NCI-H2227 (cell line): ENCODE measurements at regions not wholly inside any gene's neighbourhood (a gene's known extent, or its start where the extent isn't known, plus 50 kb on each side); places are given as distances from the start of the nearest gene placed in this dataset.

ENCODE experiments used
- DNase-seq: peaks from one replicate; lab custom pipeline; 2025; ENCODE audit not compliant: unreplicated experiment; lab: John Stamatoyannopoulos, UW

DNA sequence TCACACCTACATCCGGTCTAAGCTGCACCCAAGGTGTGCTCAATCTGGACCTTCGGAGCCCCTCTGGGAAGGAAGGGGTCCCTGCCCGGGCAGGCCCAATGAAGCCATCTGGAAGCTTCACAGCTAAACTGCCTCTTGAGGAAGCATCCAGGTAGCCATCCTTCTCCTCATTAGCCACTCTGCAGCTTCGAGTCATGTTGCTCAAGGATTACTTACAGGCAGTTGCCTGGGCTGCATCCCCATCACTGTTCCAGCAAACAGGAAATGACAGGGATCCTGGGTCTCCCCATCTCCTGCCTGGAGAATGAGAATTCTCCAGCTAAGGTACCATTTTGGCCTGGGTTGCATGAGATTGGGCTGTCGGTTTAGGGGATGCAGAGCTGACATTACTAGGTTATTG lies 91.7 kb downstream of the ERMARD start:
- no peak for DNase-seq

DNA sequence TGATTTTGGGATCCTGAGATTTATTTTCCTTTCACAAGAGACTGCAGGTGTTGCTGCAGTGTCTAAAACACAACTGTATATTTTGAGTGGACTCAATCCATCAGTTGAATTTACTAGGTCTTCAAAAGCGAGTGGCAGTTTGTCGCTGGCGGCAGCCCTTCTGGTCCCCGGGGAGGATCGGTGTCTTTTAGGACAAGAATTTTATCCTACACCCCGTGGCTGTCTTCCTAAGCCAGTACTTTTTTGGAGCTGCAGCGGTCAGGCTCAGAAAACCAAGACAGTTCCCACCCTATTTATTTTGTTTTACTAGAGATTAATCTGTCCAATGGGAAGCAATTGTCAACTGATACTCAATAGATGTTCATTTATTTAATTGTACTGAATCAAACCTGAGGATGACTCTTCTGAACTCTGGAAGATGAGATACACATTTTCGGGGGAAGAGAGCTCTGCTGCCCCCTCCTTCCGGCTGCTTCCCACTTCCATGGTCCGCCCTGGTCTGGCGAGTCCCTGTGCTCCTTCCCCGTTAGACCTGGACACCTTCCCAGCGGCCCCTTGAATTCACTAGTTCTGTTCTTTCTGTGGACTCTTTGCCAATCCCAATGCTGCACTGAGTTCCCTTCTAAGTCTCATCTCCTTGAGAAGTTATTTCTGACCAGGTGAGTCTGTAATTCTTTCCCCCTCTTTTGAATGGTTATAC lies 90.6 kb downstream of the ERMARD start:
- DNase-seq = no peak

DNA sequence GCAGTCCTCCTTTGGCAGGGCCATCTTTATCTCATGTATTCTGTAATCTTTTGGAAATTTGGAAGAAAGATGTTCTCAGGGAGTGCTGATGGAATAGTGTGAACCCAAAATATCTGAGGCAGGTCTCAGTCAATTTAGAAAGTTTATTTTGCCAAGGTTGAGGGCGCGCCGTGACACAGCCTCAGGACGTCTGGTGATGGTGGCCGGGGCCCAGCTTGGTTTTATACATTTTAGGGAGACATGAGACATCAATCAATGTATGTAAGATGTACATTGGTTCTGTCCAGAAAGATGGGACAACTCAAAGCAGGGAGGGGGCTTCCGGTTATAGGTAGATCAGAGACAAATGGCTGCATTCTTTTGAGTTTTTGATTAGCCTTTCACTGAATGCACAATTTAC lies 89.8 kb downstream of the ERMARD start:
- DNase-seq = no peak

DNA sequence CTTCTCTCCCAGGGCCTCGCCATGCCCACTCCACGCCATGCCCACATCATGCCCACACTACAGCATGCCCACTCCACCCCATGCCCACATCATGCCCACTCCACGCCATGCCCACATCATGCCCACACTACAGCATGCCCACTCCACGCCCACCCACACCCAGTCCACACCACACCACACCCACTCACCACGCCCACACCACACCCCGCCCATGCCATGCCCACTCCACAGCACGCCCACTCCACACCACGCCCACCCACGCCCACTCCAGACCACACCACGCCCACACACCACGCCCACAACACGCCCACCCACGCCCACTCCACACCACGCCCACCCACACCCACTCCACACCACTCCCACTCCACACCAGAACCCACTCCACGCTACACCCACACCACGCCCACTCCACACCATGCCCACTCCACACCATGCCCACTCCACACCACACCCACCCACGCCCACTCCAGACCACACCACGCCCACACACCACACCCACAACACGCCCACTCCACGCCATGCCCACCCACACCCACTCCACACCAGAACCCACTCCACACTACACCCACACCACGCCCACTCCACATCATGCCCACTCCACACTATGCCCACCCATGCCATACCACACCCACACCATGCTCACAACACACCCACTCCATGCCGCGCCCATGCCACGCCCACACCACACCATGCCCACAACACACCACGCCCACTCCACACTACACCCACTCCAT lies 88.6 kb downstream of the ERMARD start:
- DNase-seq = no peak

DNA sequence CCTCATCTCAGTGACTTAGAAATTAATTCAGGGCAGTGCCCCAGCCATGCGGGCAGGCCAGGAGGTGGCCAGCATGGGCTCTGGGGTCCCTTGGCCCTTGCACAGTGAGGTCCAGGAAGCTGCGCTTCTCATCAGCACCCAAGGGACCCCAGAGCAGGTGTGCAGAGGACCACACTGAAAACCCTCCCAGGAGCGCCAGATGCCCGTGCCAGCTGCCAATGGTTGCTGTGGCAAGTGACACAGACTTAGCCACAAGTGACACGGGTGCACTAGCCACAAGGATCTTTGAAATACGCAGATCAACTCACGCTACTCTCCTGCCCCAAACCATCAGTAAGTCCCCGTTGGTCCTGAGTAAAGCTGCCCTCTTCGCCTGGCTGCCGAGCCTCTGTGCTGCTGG lies 88.1 kb downstream of the ERMARD start:
- DNase-seq = no peak

DNA sequence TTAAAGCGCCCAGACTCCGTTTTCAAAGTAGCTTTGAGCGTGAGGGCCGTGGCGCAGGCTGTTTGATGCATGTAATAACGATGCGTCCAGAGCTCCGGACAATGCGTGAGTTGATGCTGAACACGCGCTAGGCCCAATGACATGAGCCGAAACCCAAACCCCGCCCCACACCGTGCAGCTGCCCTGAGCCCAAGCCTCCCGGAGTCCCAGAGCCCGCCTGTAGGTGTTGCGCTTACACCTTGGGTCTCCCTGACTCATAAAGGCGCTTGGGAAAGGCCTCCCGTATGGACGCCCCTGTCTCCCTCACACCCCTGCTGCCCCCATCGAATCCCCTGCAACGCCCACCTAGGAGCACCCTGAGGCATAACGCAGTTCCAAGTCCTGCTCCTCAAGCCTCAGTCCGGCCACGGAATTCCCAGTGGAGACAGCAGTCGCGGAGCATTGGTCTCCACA lies 87.6 kb downstream of the ERMARD start:
- no peak for DNase-seq

DNA sequence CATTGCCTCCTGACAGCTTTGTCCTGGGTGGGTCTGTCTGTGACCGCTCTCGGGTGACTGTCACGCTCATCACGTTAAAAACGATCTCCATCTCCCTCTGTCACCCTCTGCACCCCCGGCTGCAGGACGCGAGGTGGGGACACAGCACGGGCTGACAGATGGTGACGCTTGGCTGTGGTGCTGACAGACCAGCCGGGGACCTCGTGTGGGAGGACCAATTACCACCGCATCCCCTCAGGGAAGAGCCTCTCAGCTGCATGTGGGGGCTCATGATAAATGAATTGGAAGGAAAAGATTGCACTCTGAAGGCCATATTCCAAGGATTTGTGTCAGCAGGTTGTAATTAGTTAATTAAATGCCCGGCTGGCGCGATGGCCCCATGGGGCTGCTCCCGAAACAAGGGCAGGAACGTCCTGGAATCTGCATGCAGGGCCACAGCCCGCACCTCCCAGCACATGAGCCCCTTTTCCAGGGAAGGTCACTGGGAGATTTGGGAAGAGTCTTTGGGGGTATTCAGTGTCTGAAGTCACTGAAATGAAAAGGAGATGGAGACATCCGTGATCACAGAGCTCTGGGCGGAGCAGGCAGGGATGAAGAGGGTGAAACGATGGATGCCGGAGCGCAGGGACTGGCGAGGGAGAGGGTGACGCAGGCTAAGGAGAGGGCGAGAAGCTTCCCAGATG lies 87.1 kb downstream of the ERMARD start:
- DNase-seq = no peak

DNA sequence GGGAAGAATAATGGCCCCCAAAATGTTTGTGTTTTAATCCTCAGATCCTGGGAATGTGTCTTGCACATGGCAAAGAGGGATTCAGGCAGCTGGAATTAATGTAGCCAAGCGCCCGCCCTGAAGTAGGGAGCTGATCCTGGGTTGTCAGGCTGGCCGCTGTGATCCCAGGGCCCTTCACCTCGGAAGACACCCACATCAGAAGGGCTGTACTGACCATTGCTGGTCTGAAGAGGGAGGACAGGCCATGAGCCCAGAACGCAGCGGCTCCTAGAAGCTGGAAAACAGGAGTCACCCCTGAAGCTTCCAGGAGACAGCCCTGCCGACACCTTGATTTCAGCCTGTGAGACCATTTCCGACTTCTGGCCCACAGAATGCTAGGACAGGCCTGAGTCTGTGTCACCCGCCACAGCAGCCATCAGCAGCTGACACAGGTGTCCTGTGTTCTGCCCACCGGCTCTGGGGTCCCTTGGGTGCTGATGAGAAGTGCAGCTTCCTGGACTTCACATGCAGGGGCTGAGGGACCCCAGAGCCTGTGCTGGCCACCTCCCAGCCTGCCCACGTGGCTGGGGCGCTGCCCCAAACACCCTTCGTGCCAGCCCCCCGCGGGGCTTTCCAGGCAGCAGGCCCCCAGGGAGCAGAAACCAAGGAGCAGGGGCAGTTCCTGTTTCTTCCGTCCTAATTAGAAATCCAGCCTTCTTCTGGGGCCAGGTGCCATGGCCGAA lies 86.3 kb downstream of the ERMARD start:
- no peak for DNase-seq

DNA sequence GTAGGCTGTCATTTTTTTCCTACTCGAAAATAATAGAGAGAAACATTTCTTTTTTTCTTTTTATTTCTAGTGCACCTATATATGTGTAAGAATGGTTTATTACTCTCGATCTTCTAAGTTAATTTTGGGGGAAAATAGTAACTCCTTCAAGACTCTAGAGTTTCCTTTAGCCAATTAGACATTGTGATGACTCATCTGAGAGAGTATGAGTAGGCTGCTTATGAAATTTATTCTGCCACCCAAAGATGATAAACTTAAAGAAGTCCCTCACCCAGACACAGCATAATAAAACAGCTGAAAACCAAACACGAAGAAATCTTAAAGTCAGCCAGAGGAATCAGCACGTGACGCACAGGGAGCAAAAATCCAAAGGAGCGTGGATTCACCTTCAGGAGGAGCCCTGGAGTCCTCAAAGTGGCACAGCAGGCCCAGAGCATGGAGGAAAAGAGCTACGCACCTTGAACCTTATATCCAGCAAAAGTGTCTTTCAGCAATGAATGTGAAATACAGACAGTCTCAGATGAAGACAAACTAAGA lies 81.9 kb downstream of the ERMARD start:
- DNase-seq = no peak

DNA sequence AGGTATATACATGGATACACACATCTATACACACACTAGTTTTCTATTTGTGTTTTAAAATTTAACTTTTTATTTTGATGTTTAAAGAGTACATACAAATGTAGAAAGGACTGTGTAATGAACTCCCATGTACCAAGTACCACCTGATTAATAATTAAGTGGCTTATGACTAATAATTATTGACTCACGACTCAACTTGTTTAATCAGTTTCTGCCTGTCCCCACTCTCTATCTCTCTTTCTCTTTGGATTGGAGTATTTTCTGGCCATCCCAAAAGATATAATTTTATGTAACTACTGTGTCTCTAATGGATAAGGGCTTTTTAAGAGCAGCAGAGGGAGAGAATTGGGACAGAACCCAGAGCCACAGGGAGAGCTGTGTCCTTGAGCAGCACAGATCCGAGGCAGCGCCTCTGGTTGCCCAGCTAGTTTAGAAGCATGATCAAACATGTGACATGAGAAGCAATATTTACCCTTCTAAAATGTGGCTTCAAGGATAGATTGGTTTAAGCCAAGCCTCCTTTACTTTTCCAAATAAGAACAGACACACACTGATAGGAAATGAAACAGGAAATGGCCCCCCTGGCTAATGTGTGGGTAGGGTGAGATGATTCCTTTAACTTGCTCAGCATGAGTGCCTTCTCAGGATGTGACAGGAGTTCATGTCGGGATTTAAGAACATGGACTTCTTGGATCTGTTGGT lies 81.0 kb downstream of the ERMARD start:
- no peak for DNase-seq

DNA sequence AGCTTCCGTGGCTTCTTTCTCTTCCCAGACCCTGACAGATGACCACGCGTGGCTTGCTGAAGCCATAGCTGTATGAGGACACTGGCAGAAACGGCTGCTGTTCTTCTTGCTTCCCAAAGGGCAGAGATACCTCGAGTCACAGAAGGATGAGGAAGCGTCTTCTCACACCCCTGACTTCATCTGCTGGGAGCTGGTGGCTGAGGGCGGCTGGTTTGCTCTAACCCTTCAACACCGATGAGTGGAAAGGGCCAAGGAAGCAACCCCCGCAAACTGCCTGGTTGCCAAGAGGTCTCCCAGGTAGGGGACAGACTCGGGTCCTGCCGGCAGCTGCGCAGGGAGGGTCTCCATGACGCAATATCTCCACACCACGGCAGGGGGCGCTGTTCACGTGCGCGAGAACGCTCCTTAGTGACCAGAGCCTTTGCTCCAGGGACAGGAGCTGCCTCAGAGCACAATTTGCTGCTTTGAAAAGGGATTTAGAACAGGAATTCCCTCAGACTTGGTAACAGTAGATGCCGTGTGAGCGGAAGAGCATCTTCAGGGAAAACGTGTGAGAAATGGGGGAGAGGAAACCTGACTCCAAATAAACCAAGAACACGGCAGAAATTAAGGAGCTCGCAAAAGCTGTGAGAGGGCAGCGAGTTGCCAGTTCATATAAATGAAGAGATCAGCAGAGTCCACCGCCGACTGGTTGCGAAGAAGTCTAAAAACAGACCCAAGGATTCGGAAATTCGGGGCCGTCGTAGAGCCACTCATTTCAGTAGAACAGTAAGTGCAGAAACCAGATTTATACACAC lies 80.2 kb downstream of the ERMARD start:
- peak; percentile 15 for DNase-seq
